ENCODE measurements at regions not wholly inside any gene's neighbourhood (a gene's known extent, or its start where the extent isn't known, plus 50 kb on each side); places are given as distances from the start of the nearest gene placed in this dataset.

DNA sequence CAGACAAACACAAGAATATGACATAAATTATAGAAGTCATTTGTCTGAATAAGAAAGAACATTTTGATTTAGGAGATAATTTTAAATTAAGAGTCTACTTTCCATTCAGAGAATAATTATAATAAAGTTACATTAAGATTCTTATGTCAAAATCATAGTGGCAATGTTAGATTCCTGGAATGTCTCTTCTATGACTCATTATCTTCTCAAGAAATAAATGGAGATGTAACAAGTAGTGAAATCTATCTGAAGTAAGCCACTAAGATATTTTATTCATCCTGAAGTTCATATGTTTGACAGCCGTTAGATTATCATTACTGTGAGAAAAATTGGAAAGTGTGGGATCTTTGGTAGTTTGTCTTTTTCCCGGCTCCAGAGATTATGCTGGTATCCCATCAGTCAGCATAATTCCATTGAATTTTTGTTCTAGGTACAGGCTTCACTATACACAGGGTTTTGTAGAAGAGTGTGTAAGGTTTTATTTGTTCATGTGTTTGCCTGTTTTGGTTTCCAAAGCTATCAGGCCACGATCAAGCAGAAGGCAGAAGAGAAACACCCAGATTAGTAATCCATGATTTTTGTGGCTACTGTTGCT, 1246.6 kb upstream of the LRRTM1 start:
- no peak for DNase-seq

DNA sequence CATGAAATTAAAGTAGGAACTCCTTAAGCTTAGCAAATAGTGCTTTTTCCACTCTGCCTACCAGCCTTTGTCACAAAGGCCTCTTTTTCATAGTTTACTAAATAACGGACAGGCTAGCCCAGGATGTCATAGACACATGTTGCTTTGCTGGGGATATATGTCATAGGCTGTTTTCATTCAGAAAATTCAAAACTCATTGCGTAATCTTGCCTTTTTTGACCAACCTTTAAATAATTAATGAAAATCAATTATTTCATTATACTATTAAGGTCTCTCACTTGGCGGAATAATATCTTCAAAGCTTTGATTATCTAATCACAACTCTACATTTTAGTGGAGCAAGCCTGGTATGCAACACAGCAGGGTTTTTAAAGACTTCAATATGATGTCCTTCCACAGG, 1245.7 kb upstream of the LRRTM1 start:
- no peak for DNase-seq

DNA sequence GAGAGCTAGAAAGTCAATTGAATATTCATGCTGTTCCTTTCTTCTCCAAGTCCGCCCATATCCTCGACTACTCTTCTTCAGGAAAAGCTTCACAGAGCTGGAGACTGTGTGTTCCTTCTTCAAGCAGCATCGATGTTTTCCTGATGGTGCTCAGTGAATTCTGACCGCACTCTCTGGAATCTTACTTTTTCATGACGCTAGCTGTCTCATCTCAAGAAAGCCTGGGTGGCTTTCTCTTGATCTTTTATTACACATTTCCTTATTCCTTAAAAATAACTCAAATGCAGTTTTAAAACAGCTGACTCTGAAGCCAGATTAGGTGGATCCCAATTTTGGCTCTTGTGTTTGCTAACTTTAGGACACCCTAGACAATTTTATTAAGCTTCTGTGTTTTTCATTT, 1245.1 kb upstream of the LRRTM1 start:
- no peak for DNase-seq

DNA sequence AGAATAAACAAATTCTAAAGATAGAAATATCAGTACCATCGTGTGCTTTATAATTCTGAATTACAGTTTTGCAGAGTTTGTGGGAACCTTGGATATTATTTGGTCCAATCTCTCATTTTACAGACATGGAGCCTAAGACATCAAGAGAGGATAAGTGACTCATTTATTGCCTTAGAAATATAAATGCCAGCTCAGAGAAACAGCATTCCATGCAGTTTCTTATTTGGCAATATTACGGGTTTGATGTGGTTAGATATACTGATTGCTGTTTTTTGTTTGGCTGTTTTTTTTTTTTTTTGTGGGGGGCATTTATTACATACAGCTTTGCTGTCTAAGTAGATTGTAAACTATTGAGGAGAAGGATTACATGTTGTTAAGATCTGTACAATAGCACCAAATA, 1241.1 kb upstream of the LRRTM1 start:
- DNase-seq, result no peak

DNA sequence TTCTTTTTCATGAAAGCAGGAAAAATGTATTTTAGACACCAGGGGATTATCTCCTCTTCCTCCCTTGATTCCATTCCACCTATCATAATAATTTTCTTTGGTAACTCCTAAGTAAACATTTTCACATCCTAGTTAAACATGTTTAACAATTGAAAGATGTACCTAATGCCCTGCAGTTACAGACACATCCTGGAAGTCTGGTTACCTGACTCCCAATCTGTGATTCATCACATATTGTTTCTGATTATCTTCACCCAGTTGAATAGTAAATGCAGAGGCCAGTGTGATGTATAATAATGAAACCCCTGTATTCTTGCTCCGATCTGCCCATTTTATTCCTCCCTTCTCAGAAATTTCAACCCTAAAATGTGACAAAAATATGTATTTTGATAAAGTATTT, 1237.6 kb upstream of the LRRTM1 start:
- DNase-seq, result no peak

DNA sequence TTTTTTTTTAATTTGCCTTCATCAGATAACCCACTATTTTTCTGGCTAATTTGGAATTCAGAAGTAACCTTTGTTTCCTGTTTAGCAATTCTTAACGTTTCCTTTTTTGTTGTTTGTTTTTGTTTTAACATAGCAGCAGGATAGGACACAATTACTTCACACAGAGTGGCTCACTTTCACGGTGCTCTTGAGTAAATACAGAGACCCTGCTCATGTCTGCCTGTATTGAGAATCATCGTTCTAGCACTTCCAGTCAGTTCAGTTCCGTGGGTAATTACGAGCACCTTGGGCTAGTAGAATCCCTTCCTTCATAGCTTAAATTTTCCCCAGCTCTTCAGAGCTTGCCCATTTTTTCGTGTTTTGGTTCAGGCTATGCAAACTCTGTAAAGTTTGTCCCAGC, 1225.4 kb upstream of the LRRTM1 start:
- DNase-seq, result no peak

DNA sequence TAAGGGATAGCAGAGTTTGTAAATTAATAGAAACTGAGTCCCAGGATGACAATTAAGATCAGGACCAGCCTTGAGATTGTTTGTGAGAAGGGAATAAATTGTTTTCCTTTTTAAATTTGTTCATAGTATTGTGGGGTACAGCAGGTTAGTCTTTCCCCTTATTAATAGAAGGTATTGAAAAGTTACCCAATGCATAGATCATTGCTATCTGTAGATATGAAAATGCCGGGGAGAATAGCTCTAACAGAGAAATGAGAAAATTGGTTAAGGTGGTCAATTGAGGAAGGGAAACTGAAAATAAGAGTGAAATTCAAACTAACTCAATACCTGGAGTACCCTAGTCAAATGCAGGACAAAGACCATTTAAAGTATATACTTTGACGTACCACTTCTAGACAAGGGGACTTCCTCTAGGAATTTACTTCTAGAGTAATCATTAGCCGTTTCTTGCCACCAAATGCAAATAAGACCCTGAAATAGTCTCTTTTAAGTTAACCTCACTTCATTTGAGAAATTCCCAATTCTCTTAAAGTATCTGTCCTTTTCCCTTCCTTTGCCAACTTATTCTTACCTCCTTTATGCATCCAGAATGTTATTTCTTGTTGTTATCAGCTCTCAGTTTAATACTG, 1224.4 kb upstream of the LRRTM1 start:
- DNase-seq, result no peak

DNA sequence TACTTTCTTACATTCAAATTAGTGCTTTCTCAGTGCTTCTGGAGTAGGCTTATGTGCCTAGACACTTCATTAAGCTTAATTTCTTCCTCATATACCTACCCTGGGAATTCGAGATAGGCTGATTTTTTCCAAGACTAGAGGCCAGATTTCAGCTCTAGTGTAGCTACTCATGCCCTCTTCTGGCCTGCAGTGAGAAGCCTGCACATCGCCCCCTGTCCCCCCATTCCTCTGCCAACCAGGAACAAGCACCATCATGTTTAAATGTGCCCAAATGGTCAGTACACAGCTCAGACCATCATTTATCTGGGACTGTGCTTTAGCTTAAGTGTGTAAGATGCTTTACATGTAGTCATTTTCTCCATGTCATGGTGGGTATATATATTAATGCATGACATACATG, 1218.8 kb upstream of the LRRTM1 start:
- no peak for DNase-seq

DNA sequence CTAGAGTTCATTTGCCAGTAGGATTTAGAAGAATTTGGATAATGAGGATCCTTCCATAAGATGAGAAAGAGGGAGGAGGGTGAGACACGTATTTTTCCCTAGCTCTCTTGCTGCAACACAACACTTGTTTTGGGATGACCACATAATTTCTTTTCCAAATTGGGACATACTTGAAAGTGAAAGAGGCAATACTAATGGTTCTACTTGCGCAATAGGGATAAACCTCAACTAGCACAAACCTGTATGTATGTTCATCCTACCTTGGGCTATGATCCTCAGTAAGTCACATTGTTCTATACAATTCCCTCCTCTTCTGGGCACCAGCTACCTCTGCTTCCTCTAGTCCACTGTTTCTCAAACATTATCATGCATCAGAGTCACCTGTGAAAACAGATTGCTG, 1208.8 kb upstream of the LRRTM1 start:
- DNase-seq, result no peak

DNA sequence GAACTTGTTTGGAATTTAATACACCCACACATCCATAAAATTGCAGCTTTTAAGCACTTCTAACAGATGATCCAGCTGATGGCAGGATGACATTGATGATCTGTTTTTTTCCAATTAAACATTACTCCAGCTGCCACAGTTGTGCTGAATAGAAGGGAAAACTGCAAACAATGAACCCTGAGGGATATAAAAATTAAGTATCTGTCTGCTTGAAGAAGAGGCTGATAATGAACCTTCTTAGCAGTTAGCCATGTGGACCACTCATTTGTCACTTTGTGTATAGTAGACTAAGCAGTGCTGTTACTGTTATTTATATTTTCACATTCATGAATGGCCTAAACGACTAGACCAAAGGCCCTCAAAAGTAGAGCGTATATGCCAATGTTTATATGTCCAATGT, 1201.0 kb upstream of the LRRTM1 start:
- DNase-seq, result no peak

DNA sequence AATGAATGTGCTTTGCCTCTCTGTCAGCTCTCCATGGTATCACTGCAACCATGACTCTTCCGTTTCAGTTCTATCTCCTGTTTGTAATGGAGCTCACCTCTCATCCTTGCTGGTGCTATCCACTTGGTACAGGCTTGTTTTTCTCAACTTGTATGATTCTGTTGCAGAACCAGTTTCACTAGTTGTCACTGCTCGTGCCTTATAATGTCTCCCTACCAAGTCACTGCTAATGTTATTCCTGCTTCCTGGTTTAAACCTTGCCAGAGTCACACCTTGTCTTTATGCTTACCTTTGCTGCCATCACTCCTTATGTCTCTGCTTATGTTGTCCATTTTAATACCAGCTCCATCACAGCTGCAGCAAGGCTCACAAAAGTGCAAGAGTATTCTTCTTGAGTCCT, 1191.0 kb upstream of the LRRTM1 start:
- DNase-seq, result no peak

DNA sequence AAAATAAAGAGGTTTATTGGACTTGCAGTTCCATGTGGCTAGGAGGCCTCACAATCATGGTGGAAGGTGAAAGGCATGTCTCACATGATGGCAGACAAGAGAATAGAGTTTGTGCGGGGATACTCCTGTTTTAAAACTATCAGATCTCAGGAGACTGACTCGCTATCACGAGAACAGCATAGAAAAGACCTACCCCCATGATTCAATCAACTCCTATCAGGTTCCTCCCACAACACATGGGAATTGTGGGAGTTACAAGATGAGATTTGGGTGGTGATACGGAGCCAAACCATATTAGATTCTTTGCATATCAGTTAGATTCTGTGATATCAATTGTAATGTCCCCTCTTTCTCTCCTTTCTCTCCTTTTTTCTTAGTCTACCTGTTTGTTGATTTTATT, 1178.7 kb upstream of the LRRTM1 start:
- no peak for DNase-seq

DNA sequence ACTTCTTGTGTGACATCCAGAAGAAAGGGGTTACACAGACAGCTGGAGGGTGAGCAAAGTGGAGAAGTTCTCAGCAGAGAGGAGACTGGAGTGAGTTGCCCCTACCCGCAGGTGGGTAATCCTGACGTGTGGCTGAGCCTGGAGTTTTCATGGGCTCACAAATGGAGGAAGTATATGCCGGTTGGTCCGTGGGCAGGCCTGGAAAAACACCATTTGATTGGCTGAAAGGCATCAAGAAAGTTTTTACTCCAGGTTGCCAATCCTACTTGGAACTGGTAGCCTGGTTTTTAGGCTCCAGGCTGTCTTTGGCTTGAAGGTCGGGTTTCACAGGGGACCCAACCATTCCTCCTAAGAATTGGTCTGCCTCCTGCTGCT, 1177.4 kb upstream of the LRRTM1 start:
- no peak for DNase-seq

DNA sequence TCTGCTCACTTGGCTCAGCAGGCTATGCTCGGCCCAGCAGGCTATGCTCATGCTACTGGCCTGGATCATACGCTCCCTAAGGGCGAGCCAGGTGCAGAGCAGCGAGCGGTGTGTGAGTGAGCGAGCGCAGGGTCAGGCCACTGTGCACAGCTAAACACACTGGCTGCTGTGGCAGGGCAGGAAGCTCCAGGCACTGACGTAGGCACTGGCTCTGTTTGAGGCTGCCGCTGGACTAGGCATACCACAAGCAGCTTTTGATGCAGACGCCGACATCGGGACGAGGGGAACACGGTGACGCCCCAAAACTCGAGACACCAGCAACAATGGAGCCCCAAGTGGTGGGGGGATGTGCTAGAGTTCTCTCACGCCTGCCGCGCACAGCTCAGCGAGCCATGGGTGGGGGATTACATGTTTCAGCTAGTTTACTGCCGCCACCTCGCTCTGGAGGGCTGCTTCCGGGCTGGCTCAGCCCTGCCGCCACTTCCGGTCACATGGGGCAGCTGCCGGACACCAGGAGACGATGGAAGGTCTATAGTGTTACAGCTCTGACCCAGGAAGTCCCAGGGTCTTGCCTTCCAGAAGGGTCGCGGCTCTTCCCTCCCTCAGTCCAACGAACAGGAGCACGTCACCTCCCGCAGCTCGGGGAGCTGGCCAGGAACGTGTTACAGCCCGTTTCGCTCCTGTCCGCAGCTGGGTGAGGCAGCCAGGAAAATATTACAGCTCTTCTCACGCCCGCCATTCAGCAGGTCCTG, 1176.9 kb upstream of the LRRTM1 start:
- DNase-seq, result peak in 1 of 2 experiments; percentile 28

DNA sequence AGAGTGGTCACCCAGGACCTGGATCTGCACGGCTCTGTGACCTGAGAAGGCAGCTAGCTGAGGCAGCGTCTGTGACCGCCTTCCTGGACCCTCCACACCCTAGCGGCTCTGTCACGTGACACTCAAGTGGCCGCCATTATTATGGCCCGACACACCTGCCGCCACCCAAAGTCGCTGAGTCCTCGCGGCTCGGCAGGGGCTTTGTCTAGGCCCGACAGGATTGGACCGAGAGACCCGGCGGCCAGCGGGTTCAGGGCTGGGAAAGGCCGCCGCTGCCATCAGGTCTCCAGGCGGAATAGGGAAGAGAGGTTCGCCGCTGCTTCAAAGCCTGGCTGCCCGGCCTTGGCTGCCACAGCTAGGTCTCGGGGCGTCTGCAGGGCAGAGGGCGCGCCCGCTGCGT, 1162.5 kb upstream of the LRRTM1 start:
- no peak for DNase-seq

DNA sequence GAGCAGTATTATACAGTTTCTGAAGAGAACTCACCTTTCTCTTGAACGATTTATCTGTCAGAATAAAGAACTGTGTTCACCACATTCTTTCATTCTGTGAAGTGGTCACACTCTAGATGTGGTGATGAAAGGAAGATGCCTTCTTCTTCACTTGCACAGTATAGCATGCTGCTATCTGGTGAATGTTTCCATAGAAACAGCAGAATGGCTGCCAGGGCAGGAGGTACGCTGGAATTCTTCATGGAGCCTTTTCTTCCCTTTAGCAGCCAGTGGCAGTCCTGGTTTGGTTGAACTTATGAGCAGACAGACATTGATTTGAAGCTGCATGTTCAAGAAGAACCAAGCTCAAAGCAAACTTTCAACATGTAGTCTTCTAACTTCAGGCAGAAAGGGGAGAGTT, 1157.9 kb upstream of the LRRTM1 start:
- DNase-seq, result no peak

DNA sequence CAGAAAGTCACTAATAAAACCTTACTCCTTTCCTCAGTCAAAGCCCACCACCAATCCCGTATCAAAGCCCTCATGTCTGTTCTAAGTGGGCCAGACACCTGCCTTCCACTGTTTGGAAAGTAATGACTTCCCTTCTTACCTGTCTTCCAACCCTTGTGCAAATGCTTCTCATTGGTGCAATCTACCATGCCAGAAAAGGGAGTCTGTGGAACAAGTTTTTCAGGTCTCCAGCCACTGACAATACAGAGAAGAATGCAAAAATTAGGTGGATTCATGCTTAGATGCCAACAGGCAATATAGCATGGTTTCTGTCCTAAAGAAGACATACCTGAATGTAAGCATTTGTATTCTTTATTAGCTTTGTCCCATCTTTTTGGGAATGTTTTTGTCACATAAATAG, 1140.6 kb upstream of the LRRTM1 start:
- no peak for DNase-seq

DNA sequence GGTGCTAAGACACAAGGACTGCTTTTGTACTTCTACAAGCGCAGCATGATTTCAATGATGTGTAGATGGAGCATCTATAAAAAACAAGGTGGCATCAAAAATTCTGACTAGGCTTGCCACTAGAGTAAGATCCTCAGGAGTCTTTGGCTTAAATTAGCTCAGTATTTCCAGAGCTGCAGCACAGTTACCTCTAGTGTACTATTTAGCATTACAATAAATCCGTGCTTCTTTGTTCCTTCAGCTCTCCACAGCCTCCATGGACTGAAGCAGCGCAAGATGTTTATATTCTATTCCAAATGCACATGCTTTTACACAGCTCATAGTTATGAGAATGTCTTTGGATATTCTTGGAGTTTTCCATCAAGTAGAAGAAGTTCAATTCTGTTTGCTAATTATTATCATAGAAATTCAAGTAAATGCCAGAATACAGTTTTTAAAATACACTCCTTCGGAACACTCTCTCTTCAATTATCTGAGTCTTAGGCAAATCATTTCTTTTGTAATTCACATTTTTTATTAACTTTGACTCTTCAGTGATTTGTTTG, 1133.0 kb upstream of the LRRTM1 start:
- no peak for DNase-seq

DNA sequence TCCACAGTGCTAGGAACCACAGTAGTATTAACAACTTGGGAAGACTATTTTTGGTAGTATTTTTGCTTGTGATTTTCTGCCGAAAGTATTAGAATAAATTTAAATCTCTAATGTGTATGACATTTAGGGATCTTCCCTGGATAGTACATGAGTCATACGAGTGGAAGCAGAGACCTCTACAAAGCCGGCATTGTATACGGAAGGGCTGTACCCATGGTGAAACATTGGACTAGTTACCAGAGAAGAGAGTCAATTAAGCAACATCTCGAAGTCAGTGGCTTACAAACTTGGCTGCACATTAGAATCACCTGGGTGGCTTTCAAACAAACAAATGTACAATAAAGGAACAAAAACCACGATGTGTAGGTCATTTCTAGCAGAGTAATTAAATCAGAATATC, 1131.7 kb upstream of the LRRTM1 start:
- no peak for DNase-seq

DNA sequence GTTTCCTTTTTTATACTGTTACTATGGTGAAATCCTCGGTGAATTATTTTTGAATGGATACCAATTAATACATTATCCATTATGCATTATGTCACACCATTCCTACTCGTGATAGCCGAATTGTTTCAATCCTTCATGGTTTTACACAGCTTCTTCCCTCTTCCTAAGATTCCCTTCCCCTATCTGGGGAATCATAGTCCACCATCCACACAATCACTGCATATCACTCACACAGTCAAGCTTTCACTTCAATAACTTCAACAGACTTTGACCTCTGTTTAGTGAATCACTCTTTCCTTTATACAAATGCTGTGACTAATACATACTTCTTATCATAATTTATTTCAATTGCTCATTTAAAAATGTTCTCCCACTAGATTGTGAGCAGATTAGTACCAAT, 1108.1 kb upstream of the LRRTM1 start:
- DNase-seq, result no peak

DNA sequence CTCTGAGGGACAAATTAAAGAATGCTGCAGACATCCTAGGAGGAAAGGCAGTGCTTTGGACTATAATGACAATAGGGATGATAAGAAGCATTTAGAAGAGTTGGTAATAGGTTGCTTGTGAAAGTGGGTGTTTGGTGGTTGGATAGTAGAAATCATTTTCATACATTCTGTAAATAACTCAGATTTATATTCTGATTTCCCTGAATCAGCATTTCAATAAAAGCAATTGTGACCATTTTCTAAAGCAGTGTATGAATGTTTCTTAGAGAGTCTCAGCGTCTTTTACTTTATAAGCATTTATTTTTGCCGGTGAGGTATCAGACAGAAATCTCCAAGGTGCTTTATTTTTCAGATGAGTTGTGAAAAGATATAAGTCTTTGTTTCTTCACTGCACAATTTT, 1099.0 kb upstream of the LRRTM1 start:
- DNase-seq, result no peak

DNA sequence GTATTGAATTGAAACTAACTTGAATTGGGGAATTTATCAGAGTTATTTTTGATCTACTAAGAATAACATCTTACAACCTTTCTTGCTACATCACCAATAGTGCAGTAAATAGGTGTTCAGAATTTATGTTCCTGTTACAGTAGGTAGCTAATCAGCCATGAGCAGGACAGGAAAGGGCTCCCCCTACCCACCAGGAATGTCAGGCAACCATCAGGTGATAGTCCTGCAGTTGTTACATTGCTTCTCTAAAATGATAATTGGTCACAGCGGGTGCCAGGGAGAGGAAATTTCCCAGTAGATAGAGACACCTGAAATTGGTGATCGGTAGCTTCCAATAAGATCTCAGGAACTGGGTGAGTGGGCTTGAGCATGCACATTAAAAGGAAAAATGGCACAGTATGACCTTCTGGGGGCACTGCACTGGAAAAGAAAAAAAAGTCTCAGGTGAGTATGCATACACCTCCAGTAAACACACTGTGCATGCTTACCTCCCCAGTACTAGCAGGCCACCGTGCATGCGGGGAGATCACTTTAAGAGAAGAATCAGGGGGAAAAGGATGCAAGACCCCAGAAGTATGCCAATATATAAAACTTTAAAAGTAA, 1092.0 kb upstream of the LRRTM1 start:
- no peak for DNase-seq

DNA sequence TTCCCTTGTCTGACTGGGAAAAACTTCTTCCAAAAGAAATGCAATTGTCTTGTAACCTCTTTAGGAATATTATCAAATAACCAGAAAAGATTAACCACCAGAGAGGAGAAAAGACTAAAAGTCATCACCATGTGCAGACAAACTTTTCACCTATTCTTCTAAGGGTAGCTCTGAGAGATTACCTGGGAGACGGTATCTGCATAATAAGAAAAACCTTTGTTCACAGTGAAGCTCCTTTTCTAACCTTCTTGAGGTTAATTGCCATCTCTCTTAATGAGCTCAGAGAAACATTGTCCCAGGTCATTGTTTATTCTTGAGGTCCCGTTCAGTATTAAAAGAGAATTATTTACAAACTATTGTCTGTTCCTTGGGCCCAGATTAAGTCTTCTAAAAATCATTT, 1091.2 kb upstream of the LRRTM1 start:
- DNase-seq, result no peak

DNA sequence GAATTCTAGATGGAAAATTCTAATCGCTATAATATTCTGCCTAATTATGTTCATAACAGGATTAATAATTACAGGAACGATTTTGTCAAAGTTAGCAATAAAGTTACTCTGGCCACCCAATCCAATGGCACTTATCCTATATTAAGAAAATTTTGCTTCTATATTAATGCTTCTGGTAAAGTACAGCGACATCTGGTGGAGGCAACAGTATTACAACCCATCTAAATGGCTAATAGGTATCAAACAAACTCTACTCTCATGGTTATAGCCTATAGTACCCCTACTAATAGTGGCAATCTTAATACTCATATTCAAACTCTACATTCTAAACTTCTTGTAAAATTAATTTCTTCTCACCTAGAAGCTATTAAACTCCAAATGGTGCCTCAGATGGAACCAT, 1084.7 kb upstream of the LRRTM1 start:
- no peak for DNase-seq

Data from NCI-H187 (cell line).